ENCODE measurements at regions not wholly inside any gene's neighbourhood (a gene's known extent, or its start where the extent isn't known, plus 50 kb on each side); places are given as distances from the start of the nearest gene placed in this dataset.
A peak's percentile ranks its signal among the peaks of the same experiment; 100 is the strongest.

DNA sequence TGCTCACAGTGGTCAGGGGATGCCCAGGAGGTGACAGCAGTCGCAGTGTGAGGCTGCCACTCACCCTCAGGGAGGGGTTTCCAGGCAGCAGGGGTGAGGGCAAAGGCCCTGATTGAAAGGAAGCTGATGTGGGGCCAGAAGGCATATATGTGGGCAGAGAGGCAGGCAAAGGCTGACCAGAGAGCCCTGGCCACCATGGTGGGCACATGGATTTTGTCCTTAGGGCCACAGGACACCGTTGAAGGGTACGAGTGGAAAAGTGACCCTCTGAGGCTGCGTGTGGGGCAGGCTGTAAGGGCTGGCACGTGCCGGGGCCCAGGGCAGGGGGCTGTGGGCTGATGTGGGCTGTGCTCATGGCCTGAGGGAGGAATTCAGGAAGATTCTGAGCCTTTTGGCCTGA is 57.5 kb upstream of the ZNF32 start:
- no peaks in the 10 kb centered on the region for H3K36me3 ChIP-seq
- no peak overlapping the region for H3K27ac ChIP-seq
- peaks cover 0 to 26% (median 9%) of the 10 kb centered on the region in 6 donors for H3K4me1 ChIP-seq
- H3K9me3 ChIP-seq = no peaks in the 10 kb centered on the region
- H3K4me3 ChIP-seq = no peak overlapping the region
- H3K27me3 ChIP-seq (replicated peaks in 1 of 7) = peaks cover 0 to 7% (median 0%) of the 10 kb centered on the region in 7 donors
- no peak for TF ChIP-seq POLR2A (IDR thresholded peaks at IDR 0.05)
- TF ChIP-seq POLR2AphosphoS5 (IDR thresholded peaks at IDR 0.05) = no peak
- TF ChIP-seq, protein P1, sequence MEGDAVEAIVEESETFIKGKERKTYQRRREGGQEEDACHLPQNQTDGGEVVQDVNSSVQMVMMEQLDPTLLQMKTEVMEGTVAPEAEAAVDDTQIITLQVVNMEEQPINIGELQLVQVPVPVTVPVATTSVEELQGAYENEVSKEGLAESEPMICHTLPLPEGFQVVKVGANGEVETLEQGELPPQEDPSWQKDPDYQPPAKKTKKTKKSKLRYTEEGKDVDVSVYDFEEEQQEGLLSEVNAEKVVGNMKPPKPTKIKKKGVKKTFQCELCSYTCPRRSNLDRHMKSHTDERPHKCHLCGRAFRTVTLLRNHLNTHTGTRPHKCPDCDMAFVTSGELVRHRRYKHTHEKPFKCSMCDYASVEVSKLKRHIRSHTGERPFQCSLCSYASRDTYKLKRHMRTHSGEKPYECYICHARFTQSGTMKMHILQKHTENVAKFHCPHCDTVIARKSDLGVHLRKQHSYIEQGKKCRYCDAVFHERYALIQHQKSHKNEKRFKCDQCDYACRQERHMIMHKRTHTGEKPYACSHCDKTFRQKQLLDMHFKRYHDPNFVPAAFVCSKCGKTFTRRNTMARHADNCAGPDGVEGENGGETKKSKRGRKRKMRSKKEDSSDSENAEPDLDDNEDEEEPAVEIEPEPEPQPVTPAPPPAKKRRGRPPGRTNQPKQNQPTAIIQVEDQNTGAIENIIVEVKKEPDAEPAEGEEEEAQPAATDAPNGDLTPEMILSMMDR (IDR thresholded peaks at IDR 0.05 in 8 of 11, conservative IDR thresholded peaks at IDR 0.05 in 3 of 11) = no peak
- intact Hi-C loops (cut with DNase I; ENCODE audit: low total_unique reads) = no loop called here
- WGBS, 5 donors = 73 to 97% (median 82%) methylated on average over 6 of the region's 6 CpGs
- DNase-seq = peak; percentile 45

DNA sequence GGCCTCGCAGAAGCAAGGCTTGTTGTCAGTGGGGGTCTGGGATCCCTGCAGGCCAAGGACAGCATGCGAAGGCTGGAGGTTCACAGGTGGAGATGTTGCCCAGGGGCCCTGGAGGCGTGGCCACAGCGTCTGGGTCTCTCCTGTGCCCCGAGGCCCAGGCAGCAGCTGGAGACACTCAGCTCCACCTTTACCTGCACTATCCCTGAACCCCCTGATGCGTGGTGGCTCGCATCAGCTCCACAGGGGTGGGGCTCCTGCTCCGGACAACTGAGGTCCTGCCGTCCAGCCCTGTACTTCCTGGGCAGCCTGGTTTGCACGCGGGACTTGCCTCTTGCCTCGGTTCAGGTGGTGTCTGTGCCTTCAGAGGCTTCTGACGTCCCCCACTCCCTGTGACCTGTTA is 54.6 kb upstream of the ZNF32 start:
- Histone ChIP-seq H3K4me1 (peaks cover 0 to 33% (median 11%) of the 10 kb centered on the region in 6 donors), H3K27ac (peak overlapping the region in 3 of 8 donors; percentile 5 to 40 (median 31)), H3K36me3 (no peaks in the 10 kb centered on the region), H3K27me3 (replicated peaks in 1 of 7) (peaks cover 0 to 18% (median 0%) of the 10 kb centered on the region in 7 donors), H3K4me3 (no peak overlapping the region), H3K9me3 (no peaks in the 10 kb centered on the region)
- DNase-seq = peak; percentile 64
- WGBS, 5 donors = 82 to 90% (median 84%) methylated on average over 9 to 13 of the region's 13 CpGs
- intact Hi-C loops (cut with DNase I; ENCODE audit: low total_unique reads) = no loop called here
- TF ChIP-seq POLR2A (IDR thresholded peaks at IDR 0.05) (no peak), POLR2AphosphoS5 (IDR thresholded peaks at IDR 0.05) (no peak)
- TF ChIP-seq, protein P1 (IDR thresholded peaks at IDR 0.05 in 8 of 11, conservative IDR thresholded peaks at IDR 0.05 in 3 of 11) = no peak

DNA sequence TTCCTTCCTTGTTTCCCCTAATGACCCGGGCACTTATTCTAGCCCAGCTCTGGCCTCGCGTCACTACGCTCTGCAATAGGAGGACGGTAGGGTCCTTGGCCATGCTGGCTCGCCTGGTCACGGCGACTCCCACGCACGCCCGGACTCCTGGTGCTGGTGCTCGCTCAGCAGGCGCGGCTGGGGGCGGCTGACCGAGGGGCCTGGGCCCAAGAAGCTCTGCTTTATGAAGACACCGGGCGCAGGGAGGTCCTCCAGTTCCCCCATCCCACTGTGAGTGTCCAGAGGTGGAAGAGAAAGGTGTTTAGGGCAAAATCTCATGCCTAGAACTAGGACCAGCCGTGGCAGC is 54.2 kb upstream of the ZNF32 start:
- Histone ChIP-seq H3K27ac (peak overlapping the region in 3 of 8 donors; percentile 5 to 40 (median 31)), H3K36me3 (no peaks in the 10 kb centered on the region), H3K9me3 (no peaks in the 10 kb centered on the region), H3K27me3 (replicated peaks in 1 of 7) (peaks cover 0 to 18% (median 0%) of the 10 kb centered on the region in 7 donors), H3K4me3 (no peak overlapping the region), H3K4me1 (peaks cover 3 to 37% (median 13%) of the 10 kb centered on the region in 6 donors)
- peak; percentile 72 for DNase-seq
- intact Hi-C loops (cut with DNase I; ENCODE audit: low total_unique reads) = no loop called here
- 71 to 97% (median 83%) methylated on average over 17 to 19 of the region's 19 CpGs for WGBS, 5 donors
- TF ChIP-seq, protein P1 (IDR thresholded peaks at IDR 0.05 in 8 of 11, conservative IDR thresholded peaks at IDR 0.05 in 3 of 11) = no peak

DNA sequence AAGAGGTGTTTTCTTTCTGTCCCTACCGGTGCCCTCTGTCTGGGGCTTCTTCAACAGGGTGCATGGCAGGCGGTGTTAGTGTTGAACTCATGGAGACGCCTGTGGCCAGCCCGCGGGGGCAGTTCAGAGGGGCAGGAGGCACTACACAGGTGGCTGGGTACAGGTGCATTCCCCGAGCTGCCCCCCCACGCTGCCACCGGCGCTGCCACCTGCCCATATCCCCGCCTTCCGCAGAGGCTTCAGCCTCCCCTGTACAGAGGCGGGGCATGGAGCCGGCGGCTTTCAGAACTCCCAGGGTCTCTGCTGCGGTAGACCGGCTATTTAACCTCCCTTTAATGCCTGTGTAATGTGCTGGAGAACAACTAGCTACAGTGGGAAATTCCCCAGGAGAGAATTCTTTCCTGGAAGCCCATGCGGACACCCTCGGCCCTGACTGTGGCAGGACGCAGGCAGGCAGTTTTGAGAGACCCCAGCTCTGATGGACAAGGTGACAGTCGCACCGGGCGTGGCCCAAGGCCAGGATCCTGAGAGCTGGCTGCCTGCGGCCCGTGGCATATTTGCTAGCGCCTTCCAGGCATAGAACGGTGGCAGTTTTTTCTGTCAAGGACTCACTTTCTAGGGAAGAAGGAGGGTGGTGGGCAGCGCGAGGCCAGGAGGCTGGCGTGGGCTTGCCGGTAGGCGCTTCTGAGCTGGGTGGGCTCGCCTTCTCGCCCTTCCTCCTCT is 53.7 kb upstream of the ZNF32 start:
- WGBS, 5 donors = 78 to 84% (median 82%) methylated on average over 25 to 33 of the region's 33 CpGs
- intact Hi-C loops (cut with DNase I; ENCODE audit: low total_unique reads) = no loop called here
- H3K4me1 ChIP-seq = peaks cover 3 to 37% (median 13%) of the 10 kb centered on the region in 6 donors
- TF ChIP-seq, protein P1 (IDR thresholded peaks at IDR 0.05 in 8 of 11, conservative IDR thresholded peaks at IDR 0.05 in 3 of 11) = no peak
- TF ChIP-seq POLR2AphosphoS5 (IDR thresholded peaks at IDR 0.05) = peak in 1 of 3 donors; percentile 8
- H3K4me3 ChIP-seq = no peak overlapping the region
- peak; percentile 74 for DNase-seq
- no peaks in the 10 kb centered on the region for H3K9me3 ChIP-seq
- peak overlapping the region in 2 of 8 donors; percentile 5 to 40 for H3K27ac ChIP-seq
- peaks cover 0 to 18% (median 0%) of the 10 kb centered on the region in 7 donors for H3K27me3 ChIP-seq (replicated peaks in 1 of 7)
- no peaks in the 10 kb centered on the region for H3K36me3 ChIP-seq
